Progenitor cell of endocrine pancreas (in vitro differentiated cells): ENCODE measurements at regions not wholly inside any gene's neighbourhood (a gene's known extent, or its start where the extent isn't known, plus 50 kb on each side); places are given as distances from the start of the nearest gene placed in this dataset.

Experiments used
- DNase-seq: peaks from one replicate; pipeline ENCODE4 v3.0.0; 2021; ENCODE audit warnings: low spot score; ENCODE audit not compliant: unreplicated experiment
- H3K27ac Mint-ChIP-seq: 2 replicates; pipeline ENCODE4 v1.8.0; 2021; ENCODE audit warnings: mild to moderate bottlenecking, moderate library complexity, mixed read lengths
- H3K27me3 Mint-ChIP-seq: 2 replicates; pipeline ENCODE4 v1.8.0; 2021; ENCODE audit warnings: mixed read lengths
- H3K36me3 Mint-ChIP-seq: 2 replicates; pipeline ENCODE4 v1.8.0; 2022; ENCODE audit warnings: mixed read lengths; ENCODE audit not compliant: insufficient read depth
- H3K4me1 Mint-ChIP-seq: 2 replicates; pipeline ENCODE4 v1.8.0; 2021; ENCODE audit warnings: low read depth, mixed read lengths
- H3K4me3 Mint-ChIP-seq: 2 replicates; pipeline ENCODE4 v1.8.0; 2021; ENCODE audit warnings: low read depth, mild to moderate bottlenecking, moderate library complexity, mixed read lengths
- H3K9me3 Mint-ChIP-seq: 2 replicates; pipeline ENCODE4 v1.8.0; 2021; ENCODE audit warnings: low read depth, mixed read lengths
- TF ChIP-seq, protein P1 (sequence below): fragments of 200-600 bp; sonication (generic); IDR thresholded peaks from one replicate; pipeline ENCODE4 v1.5.0; 2021; ENCODE audit warnings: antibody characterized with exemption, mild to moderate bottlenecking; ENCODE audit not compliant: unreplicated experiment

DNA sequence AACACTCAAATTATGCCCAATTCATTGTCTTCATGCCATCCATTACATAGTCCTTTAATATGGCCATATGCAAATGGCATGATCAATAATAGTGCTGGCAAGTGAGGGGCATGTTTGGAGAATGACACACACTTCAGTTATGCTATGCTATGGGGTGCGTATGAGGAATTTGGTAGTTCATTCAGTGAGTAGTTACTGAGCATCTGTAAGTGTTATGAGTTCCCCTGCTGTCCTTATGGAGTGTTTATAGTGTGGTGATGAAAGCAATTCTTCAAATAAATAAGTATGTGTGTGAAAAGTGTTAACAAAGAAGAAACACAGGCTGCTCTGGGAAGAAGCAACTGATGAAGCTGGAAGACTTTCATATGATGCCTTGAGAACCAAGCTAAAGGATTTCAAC, 383.7 kb upstream of the SLC14A2 start:
- Mint-ChIP-seq H3K9me3 (peaks cover 2% of the 10 kb centered on the region), H3K36me3 (no peaks in the 10 kb centered on the region), H3K4me3 (no peak overlapping the region), H3K4me1 (no peaks in the 10 kb centered on the region), H3K27ac (no peak overlapping the region), H3K27me3 (no peaks in the 10 kb centered on the region)
- TF ChIP-seq, protein P1, sequence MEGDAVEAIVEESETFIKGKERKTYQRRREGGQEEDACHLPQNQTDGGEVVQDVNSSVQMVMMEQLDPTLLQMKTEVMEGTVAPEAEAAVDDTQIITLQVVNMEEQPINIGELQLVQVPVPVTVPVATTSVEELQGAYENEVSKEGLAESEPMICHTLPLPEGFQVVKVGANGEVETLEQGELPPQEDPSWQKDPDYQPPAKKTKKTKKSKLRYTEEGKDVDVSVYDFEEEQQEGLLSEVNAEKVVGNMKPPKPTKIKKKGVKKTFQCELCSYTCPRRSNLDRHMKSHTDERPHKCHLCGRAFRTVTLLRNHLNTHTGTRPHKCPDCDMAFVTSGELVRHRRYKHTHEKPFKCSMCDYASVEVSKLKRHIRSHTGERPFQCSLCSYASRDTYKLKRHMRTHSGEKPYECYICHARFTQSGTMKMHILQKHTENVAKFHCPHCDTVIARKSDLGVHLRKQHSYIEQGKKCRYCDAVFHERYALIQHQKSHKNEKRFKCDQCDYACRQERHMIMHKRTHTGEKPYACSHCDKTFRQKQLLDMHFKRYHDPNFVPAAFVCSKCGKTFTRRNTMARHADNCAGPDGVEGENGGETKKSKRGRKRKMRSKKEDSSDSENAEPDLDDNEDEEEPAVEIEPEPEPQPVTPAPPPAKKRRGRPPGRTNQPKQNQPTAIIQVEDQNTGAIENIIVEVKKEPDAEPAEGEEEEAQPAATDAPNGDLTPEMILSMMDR: no peak
- DNase-seq: no peak

DNA sequence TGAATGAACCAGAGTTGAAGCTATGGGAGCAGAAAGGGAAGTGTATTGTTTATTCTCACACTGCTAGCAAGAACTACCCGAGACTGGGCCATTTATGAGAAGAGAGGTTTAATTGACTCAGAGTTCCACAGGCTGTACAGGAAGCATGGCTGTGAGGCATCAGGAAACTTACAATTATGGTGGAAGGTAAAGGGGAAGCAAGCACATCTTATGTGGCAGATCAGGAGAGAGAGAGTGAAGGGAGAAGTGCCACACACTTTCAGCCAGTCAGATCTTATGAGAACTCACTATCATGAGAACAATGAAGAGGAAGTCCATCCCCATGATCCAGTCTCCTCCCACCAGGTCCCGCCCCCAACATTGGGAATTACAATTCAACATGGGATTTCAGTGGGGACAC, 383.2 kb upstream of the SLC14A2 start:
- Mint-ChIP-seq H3K9me3 (peaks cover 2% of the 10 kb centered on the region), H3K36me3 (no peaks in the 10 kb centered on the region), H3K4me1 (no peaks in the 10 kb centered on the region), H3K27ac (no peak overlapping the region), H3K27me3 (no peaks in the 10 kb centered on the region), H3K4me3 (no peak overlapping the region)
- TF ChIP-seq, protein P1: no peak
- DNase-seq: no peak

DNA sequence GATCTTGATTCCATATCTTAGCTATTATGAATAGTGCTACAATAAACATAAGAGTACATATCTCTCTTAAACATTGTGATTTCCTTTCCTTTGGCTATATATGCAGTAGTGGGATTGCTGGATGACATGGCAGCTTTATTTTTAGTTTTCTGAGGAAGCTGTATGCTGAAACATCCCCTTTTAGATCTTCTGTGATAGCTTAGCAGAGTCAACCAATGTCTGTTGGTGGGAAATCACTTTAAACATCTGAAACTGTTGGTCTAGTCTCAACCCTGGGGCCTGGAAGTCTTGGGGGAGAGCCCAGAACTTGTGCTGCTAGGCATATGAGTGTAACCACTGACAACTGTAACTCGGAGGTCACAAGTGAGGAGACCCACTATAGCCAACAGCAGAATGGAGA, 378.6 kb upstream of the SLC14A2 start:
- H3K9me3 Mint-ChIP-seq: no peaks in the 10 kb centered on the region
- TF ChIP-seq, protein P1: no peak
- H3K36me3 Mint-ChIP-seq: no peaks in the 10 kb centered on the region
- no peak overlapping the region for H3K27ac Mint-ChIP-seq
- no peaks in the 10 kb centered on the region for H3K4me1 Mint-ChIP-seq
- H3K4me3 Mint-ChIP-seq: no peak overlapping the region
- H3K27me3 Mint-ChIP-seq: peaks cover 2% of the 10 kb centered on the region
- DNase-seq: no peak

DNA sequence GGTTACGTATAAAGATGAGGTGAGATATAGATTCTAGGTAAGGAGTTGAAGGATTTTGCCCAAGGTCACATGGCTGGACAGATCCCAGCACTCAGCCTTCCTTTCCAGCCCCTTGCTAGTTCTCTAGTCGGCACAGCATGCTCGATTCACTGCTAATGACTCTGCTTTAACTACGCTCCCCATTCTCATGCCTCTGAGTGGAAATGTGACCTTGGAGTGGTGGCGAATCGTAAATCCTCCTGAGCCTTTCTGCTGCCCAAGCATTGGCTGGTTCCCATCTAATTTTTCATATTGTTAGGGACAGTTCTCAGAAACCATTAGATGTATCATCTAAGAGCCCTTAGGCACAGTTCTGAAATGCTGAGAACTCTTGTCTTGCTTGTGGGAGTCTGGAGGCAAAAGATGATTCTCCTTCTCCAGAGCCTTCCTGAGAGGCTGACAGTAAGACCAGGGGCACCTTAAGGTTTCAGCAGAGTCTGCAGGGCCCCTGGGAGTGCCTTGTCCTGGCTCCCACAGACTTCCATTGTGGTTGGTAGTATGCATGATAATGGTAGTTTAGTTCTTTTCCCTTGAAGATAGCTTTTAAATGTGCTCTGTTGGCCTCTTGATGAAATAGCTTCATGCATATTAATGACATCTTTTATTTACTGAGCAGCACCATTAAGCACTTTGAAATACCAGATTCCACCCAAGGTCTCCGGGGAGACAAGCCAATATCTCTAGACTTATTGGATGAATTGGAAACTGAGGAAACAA, 377.8 kb upstream of the SLC14A2 start:
- Mint-ChIP-seq H3K9me3 (no peaks in the 10 kb centered on the region), H3K36me3 (no peaks in the 10 kb centered on the region), H3K27ac (no peak overlapping the region), H3K4me3 (no peak overlapping the region), H3K4me1 (no peaks in the 10 kb centered on the region), H3K27me3 (peaks cover 5% of the 10 kb centered on the region)
- TF ChIP-seq, protein P1: no peak
- no peak for DNase-seq

DNA sequence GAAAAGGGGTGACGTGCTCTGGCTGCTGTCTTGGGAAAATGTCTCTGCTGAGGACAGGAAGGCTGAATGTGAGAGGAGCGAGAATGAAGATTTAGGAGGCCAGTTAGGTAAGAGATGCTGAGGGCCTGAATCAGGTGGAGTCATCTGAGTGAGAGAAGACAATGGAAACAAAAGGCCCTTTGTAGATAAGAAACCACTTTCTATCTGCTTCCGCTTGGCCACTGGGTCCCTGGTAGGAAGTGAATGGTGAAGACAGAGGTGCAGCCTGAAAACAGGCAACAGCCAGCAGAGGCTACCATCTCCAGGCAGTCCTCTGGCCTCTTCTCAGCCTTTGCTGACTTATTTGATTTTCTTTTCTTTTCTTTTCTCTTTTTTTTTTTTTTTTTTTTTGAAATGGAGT, 374.0 kb upstream of the SLC14A2 start:
- Mint-ChIP-seq H3K4me1 (peaks cover 2% of the 10 kb centered on the region), H3K27ac (no peak overlapping the region), H3K4me3 (no peak overlapping the region), H3K9me3 (no peaks in the 10 kb centered on the region), H3K27me3 (peaks cover 7% of the 10 kb centered on the region), H3K36me3 (no peaks in the 10 kb centered on the region)
- no peak for DNase-seq
- TF ChIP-seq, protein P1: no peak
